ENCODE measurements at regions not wholly inside any gene's neighbourhood (a gene's known extent, or its start where the extent isn't known, plus 50 kb on each side); places are given as distances from the start of the nearest gene placed in this dataset.

DNA sequence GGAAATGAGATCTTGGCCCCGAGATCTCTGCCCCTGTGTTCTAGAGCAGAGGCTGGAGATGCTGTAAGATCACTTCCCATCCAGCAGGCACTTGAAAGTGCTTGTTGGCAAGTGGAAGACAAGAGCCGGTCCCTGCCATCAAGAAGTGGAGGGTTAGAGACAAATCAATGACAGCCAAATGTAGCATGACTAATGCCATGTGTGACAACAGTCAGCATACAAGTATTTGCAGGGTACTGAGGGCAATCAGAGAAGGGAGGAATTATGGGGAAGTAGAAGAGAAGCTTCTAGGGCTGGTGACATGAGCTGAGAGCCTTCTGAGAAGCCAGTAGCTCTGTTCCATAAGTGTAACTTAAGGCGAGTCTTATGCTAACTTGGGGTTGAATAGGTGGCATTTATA is 58.6 kb downstream of the TMEM17 start:
- Histone ChIP-seq H3K4me3 (ENCODE audit: low read depth in 1 of 2, low read length in 2 of 2) (no peak overlapping the region), H3K36me3 (ENCODE audit: control insufficient read depth in 1 of 2, insufficient read depth in 2 of 2, low read length in 2 of 2) (no peaks in the 10 kb centered on the region), H3K9me3 (ENCODE audit: control insufficient read depth in 1 of 2, low read length in 2 of 2) (no peaks in the 10 kb centered on the region), H3K9ac (ENCODE audit: low read depth in 1 of 2, low read length in 2 of 2) (no peak overlapping the region), H3K27me3 (ENCODE audit: control insufficient read depth in 1 of 2, insufficient read depth in 2 of 2, low read length in 2 of 2) (no peaks in the 10 kb centered on the region), H3K4me1 (ENCODE audit: control insufficient read depth in 1 of 2, insufficient read depth in 2 of 2, low read length in 2 of 2) (peaks cover 17% of the 10 kb centered on the region in 2 donors), H3K27ac (ENCODE audit: low read depth, low read length) (no peak overlapping the region)

DNA sequence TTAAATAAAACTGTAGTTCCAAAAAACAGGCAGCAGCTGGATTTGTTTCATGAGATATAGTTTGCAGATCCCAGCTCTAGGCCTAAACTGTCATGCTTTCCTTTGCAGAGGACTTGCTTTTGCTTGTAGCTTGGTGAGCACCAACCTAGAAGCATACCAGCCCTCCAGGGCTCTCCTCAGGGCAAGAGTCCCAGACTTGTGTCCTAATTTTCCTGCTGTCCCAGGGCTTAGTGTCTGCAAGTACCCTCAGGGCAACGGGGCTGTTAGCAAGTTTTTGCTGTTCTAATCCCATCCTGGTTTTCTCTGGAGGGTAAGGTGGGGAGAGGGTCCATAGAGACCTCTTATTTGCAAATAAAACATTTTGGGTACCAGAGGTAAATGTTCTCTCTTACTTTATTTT is 59.5 kb downstream of the TMEM17 start:
- Histone ChIP-seq H3K27ac (ENCODE audit: low read depth, low read length) (no peak overlapping the region), H3K9ac (ENCODE audit: low read depth in 1 of 2, low read length in 2 of 2) (no peak overlapping the region), H3K9me3 (ENCODE audit: control insufficient read depth in 1 of 2, low read length in 2 of 2) (no peaks in the 10 kb centered on the region), H3K4me3 (ENCODE audit: low read depth in 1 of 2, low read length in 2 of 2) (no peak overlapping the region), H3K4me1 (ENCODE audit: control insufficient read depth in 1 of 2, insufficient read depth in 2 of 2, low read length in 2 of 2) (peaks cover 15 to 17% of the 10 kb centered on the region in 2 donors), H3K27me3 (ENCODE audit: control insufficient read depth in 1 of 2, insufficient read depth in 2 of 2, low read length in 2 of 2) (no peaks in the 10 kb centered on the region), H3K36me3 (ENCODE audit: control insufficient read depth in 1 of 2, insufficient read depth in 2 of 2, low read length in 2 of 2) (no peaks in the 10 kb centered on the region)

DNA sequence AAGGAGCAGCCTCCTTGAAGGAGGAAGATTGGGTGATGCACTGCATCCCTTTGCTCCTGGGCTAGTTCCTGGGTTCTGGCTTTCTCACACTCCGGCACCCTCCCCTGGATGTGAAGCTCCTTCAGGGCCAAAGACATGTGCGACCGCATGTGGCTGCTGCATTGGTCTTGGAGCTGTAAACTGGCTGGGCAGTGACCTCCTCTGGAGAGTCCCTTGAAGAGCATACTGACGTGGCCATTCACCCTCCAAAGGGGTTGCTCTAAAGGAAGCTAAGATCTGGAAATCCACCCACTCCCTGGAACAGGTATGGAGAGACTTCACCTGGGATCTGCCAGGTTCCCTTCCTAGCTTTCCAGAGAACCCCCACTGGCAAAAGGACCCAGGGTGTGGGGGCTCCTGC is 62.1 kb downstream of the TMEM17 start:
- H3K9ac ChIP-seq (ENCODE audit: low read depth in 1 of 2, low read length in 2 of 2), result no peak overlapping the region
- no peaks in the 10 kb centered on the region for H3K36me3 ChIP-seq (ENCODE audit: control insufficient read depth in 1 of 2, insufficient read depth in 2 of 2, low read length in 2 of 2)
- no peak overlapping the region for H3K4me3 ChIP-seq (ENCODE audit: low read depth in 1 of 2, low read length in 2 of 2)
- no peaks in the 10 kb centered on the region for H3K9me3 ChIP-seq (ENCODE audit: control insufficient read depth in 1 of 2, low read length in 2 of 2)
- no peaks in the 10 kb centered on the region for H3K4me1 ChIP-seq (ENCODE audit: control insufficient read depth in 1 of 2, insufficient read depth in 2 of 2, low read length in 2 of 2)
- no peak overlapping the region for H3K27ac ChIP-seq (ENCODE audit: low read depth, low read length)
- H3K27me3 ChIP-seq (ENCODE audit: control insufficient read depth in 1 of 2, insufficient read depth in 2 of 2, low read length in 2 of 2), result no peaks in the 10 kb centered on the region

DNA sequence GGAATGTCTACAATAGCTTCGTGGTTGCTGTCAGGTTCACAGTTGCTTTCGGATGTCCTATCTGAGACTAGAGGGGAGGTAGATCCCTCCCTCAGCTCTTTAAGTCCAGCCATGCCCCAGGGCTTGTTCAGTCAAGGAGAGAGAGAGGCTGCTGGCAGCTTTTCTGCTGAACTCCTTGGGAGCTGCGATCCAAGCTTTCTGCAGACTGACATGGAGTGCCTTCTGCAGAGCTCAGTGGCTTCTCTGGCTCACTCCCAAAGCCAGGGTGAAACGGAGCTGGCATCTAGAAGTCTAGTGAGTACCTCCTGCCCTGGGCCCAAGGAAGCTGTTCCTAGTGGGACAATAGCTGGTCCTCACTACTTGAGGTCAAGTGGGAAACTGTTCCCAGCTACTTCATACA is 62.5 kb downstream of the TMEM17 start:
- Histone ChIP-seq H3K4me1 (ENCODE audit: control insufficient read depth in 1 of 2, insufficient read depth in 2 of 2, low read length in 2 of 2) (no peaks in the 10 kb centered on the region), H3K9ac (ENCODE audit: low read depth in 1 of 2, low read length in 2 of 2) (no peak overlapping the region), H3K27me3 (ENCODE audit: control insufficient read depth in 1 of 2, insufficient read depth in 2 of 2, low read length in 2 of 2) (no peaks in the 10 kb centered on the region), H3K4me3 (ENCODE audit: low read depth in 1 of 2, low read length in 2 of 2) (no peak overlapping the region), H3K27ac (ENCODE audit: low read depth, low read length) (no peak overlapping the region), H3K9me3 (ENCODE audit: control insufficient read depth in 1 of 2, low read length in 2 of 2) (no peaks in the 10 kb centered on the region), H3K36me3 (ENCODE audit: control insufficient read depth in 1 of 2, insufficient read depth in 2 of 2, low read length in 2 of 2) (no peaks in the 10 kb centered on the region)

DNA sequence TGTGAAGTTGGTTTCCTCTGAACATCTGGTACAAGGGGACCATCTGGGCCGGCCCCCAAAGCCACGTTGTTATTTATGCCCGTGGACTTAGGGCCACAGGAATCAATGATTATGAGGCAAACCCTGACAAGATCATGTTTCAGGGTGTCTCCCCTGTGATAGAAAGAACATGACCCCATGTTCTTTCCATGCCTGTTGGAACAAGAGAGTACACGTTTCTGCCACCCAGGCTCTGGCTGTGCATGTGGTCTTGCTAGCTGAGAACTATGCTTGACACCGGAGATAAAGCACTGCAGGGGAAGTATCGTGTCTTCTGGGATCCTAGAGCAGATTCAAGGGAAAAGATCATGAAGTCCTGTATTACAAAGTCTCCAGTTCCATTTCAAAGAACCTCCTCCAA is 64.2 kb downstream of the TMEM17 start:
- no peaks in the 10 kb centered on the region for H3K4me1 ChIP-seq (ENCODE audit: control insufficient read depth in 1 of 2, insufficient read depth in 2 of 2, low read length in 2 of 2)
- no peaks in the 10 kb centered on the region for H3K27me3 ChIP-seq (ENCODE audit: control insufficient read depth in 1 of 2, insufficient read depth in 2 of 2, low read length in 2 of 2)
- H3K36me3 ChIP-seq (ENCODE audit: control insufficient read depth in 1 of 2, insufficient read depth in 2 of 2, low read length in 2 of 2), result no peaks in the 10 kb centered on the region
- no peak overlapping the region for H3K27ac ChIP-seq (ENCODE audit: low read depth, low read length)
- no peak overlapping the region for H3K4me3 ChIP-seq (ENCODE audit: low read depth in 1 of 2, low read length in 2 of 2)
- no peak overlapping the region for H3K9ac ChIP-seq (ENCODE audit: low read depth in 1 of 2, low read length in 2 of 2)
- H3K9me3 ChIP-seq (ENCODE audit: control insufficient read depth in 1 of 2, low read length in 2 of 2), result no peaks in the 10 kb centered on the region

DNA sequence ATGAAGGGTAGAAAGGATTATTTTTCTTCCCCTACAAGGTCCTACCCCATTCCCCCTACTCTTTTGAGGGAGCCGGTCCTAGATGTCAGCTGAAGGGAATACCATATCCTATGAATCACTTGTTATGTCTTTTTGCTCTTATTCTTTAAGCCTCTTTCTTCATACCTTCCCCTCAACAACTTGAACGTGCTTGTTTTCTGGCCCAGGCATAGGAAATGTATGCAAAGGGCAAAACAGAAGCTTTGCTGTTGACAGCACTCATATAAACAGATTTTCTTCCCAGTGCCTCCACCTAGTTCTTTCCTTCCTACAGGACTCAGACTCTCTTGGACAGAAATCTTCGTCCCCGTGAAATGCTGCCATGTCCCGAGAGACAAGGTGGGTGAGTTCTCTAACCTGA is 64.6 kb downstream of the TMEM17 start:
- Histone ChIP-seq H3K27ac (ENCODE audit: low read depth, low read length) (no peak overlapping the region), H3K27me3 (ENCODE audit: control insufficient read depth in 1 of 2, insufficient read depth in 2 of 2, low read length in 2 of 2) (no peaks in the 10 kb centered on the region), H3K4me1 (ENCODE audit: control insufficient read depth in 1 of 2, insufficient read depth in 2 of 2, low read length in 2 of 2) (no peaks in the 10 kb centered on the region), H3K4me3 (ENCODE audit: low read depth in 1 of 2, low read length in 2 of 2) (no peak overlapping the region), H3K9me3 (ENCODE audit: control insufficient read depth in 1 of 2, low read length in 2 of 2) (no peaks in the 10 kb centered on the region), H3K36me3 (ENCODE audit: control insufficient read depth in 1 of 2, insufficient read depth in 2 of 2, low read length in 2 of 2) (no peaks in the 10 kb centered on the region), H3K9ac (ENCODE audit: low read depth in 1 of 2, low read length in 2 of 2) (no peak overlapping the region)

DNA sequence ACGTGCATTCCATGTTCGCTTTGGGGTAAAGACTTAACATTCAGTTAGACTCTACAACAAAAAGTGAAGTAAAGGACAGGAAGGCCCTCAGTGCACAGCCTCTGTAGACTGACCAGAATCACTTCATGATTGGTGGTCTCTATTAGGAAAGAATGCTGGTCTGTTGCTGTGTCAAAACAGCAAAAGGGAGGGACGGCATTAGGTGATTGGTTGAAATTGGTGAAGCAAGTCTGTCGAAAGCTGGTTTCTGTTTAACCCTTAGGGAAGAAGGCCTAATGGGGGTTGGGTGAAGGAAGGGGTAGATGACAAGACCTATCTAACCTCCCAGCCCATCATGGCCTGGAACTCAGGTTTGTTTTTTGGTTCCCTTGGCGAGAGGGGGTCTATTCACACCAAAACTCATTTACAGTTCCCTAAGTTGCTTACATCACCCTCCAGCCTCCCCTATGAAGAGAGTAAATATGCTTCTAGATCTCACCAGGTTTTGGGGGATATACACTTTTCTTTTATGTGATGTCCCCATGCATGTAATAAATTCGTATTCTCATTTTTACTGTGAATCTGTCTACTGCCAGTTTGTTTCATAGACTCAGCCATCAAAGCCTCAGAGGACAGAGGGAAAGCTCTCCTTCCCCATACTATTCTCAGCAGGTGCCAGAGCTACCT is 65.6 kb downstream of the TMEM17 start:
- Histone ChIP-seq H3K9ac (ENCODE audit: low read depth in 1 of 2, low read length in 2 of 2) (no peak overlapping the region), H3K9me3 (ENCODE audit: control insufficient read depth in 1 of 2, low read length in 2 of 2) (no peaks in the 10 kb centered on the region), H3K27ac (ENCODE audit: low read depth, low read length) (no peak overlapping the region), H3K36me3 (ENCODE audit: control insufficient read depth in 1 of 2, insufficient read depth in 2 of 2, low read length in 2 of 2) (no peaks in the 10 kb centered on the region), H3K4me3 (ENCODE audit: low read depth in 1 of 2, low read length in 2 of 2) (no peak overlapping the region), H3K4me1 (ENCODE audit: control insufficient read depth in 1 of 2, insufficient read depth in 2 of 2, low read length in 2 of 2) (no peaks in the 10 kb centered on the region), H3K27me3 (ENCODE audit: control insufficient read depth in 1 of 2, insufficient read depth in 2 of 2, low read length in 2 of 2) (no peaks in the 10 kb centered on the region)

DNA sequence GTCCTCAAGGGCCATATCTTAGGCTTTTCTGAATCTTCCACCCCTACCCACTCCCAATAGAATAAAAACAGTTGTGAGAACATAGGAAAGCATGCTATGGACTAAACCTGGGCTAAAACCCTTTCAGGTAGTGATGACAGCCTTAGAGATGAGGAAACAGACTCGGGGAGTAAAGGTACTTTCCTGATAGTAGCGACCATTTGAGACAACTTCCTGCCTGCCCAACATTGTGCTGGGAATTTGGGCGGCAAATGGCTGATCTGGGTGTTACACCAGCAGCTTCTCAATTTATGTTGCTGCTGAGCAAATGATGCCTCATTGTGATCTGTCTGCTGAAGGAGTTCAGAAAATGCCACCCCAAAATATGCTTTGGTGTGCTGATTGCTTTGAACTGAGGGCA is 66.6 kb downstream of the TMEM17 start:
- Histone ChIP-seq H3K9ac (ENCODE audit: low read depth in 1 of 2, low read length in 2 of 2) (no peak overlapping the region), H3K27ac (ENCODE audit: low read depth, low read length) (no peak overlapping the region), H3K4me1 (ENCODE audit: control insufficient read depth in 1 of 2, insufficient read depth in 2 of 2, low read length in 2 of 2) (no peaks in the 10 kb centered on the region), H3K9me3 (ENCODE audit: control insufficient read depth in 1 of 2, low read length in 2 of 2) (no peaks in the 10 kb centered on the region), H3K27me3 (ENCODE audit: control insufficient read depth in 1 of 2, insufficient read depth in 2 of 2, low read length in 2 of 2) (no peaks in the 10 kb centered on the region), H3K4me3 (ENCODE audit: low read depth in 1 of 2, low read length in 2 of 2) (no peak overlapping the region), H3K36me3 (ENCODE audit: control insufficient read depth in 1 of 2, insufficient read depth in 2 of 2, low read length in 2 of 2) (no peaks in the 10 kb centered on the region)

DNA sequence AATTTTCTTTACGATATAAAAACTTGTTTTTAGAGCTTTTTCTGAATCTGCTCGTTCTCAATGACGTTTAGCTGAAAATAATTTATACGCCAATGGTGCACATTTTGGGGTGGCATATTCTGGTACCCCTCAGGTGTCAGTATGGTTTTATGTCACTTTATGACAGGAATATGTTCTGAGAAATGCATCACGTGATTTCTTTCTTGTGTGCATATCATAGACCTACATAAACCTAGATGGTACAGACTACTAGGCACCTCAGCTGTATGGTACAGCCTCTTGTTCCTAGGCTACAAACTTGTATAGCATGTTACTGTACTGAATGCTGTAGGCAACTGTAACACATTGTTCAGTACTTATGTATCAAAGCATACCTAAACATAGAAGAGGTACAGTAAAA is 68.2 kb downstream of the TMEM17 start:
- H3K27me3 ChIP-seq (ENCODE audit: control insufficient read depth in 1 of 2, insufficient read depth in 2 of 2, low read length in 2 of 2), result no peaks in the 10 kb centered on the region
- H3K36me3 ChIP-seq (ENCODE audit: control insufficient read depth in 1 of 2, insufficient read depth in 2 of 2, low read length in 2 of 2), result no peaks in the 10 kb centered on the region
- H3K9me3 ChIP-seq (ENCODE audit: control insufficient read depth in 1 of 2, low read length in 2 of 2), result no peaks in the 10 kb centered on the region
- H3K27ac ChIP-seq (ENCODE audit: low read depth, low read length), result no peak overlapping the region
- no peaks in the 10 kb centered on the region for H3K4me1 ChIP-seq (ENCODE audit: control insufficient read depth in 1 of 2, insufficient read depth in 2 of 2, low read length in 2 of 2)
- no peak overlapping the region for H3K9ac ChIP-seq (ENCODE audit: low read depth in 1 of 2, low read length in 2 of 2)
- H3K4me3 ChIP-seq (ENCODE audit: low read depth in 1 of 2, low read length in 2 of 2), result no peak overlapping the region

DNA sequence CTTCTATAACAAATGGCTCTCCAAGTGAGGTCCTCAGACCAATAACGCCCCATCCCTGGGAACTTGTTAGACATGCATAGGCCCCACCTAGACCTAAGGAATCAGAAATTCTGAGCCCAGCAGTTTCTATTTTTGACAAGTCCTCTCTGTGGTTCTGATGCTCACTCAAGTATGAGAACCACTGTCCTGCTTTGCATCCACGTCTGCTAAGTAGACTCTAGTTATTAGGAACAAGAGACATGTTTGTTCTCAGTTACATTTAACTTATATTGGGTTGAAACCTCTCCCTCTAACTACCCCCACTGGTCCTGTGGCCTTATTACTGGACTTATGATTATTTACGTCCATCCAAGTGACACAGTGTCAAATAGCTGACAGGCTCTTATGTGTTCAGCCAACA is 70.3 kb downstream of the TMEM17 start:
- Histone ChIP-seq H3K36me3 (ENCODE audit: control insufficient read depth in 1 of 2, insufficient read depth in 2 of 2, low read length in 2 of 2) (no peaks in the 10 kb centered on the region), H3K27ac (ENCODE audit: low read depth, low read length) (no peak overlapping the region), H3K4me1 (ENCODE audit: control insufficient read depth in 1 of 2, insufficient read depth in 2 of 2, low read length in 2 of 2) (no peaks in the 10 kb centered on the region), H3K9me3 (ENCODE audit: control insufficient read depth in 1 of 2, low read length in 2 of 2) (no peaks in the 10 kb centered on the region), H3K4me3 (ENCODE audit: low read depth in 1 of 2, low read length in 2 of 2) (no peak overlapping the region), H3K27me3 (ENCODE audit: control insufficient read depth in 1 of 2, insufficient read depth in 2 of 2, low read length in 2 of 2) (no peaks in the 10 kb centered on the region), H3K9ac (ENCODE audit: low read depth in 1 of 2, low read length in 2 of 2) (no peak overlapping the region)

DNA sequence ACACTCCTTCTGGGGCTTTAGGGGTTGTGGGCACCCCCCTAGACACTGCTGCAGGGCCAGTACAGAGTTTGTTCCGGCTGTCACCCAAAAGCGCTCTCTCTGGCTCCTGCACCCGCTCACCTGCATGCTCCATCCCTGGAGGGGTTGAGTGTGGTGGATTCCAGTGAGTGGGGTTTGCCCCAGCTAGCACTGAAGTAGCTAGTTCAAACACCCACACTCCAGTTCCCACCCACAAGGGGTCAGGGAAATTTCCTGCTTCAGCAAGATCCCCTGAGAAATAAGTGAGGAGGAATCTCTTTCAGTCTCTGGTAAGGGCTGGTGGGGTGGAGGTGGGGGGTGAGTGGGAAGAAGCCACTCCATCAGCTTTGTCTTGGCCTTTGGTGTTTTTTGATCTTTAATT is 73.6 kb downstream of the TMEM17 start:
- no peak overlapping the region for H3K9ac ChIP-seq (ENCODE audit: low read depth in 1 of 2, low read length in 2 of 2)
- no peaks in the 10 kb centered on the region for H3K4me1 ChIP-seq (ENCODE audit: control insufficient read depth in 1 of 2, insufficient read depth in 2 of 2, low read length in 2 of 2)
- no peaks in the 10 kb centered on the region for H3K9me3 ChIP-seq (ENCODE audit: control insufficient read depth in 1 of 2, low read length in 2 of 2)
- H3K36me3 ChIP-seq (ENCODE audit: control insufficient read depth in 1 of 2, insufficient read depth in 2 of 2, low read length in 2 of 2), result no peaks in the 10 kb centered on the region
- no peaks in the 10 kb centered on the region for H3K27me3 ChIP-seq (ENCODE audit: control insufficient read depth in 1 of 2, insufficient read depth in 2 of 2, low read length in 2 of 2)
- H3K27ac ChIP-seq (ENCODE audit: low read depth, low read length), result no peak overlapping the region
- H3K4me3 ChIP-seq (ENCODE audit: low read depth in 1 of 2, low read length in 2 of 2), result no peak overlapping the region

Measured in duodenal mucosa (tissue), 2 donors.